ENCODE measurements at regions not wholly inside any gene's neighbourhood (a gene's known extent, or its start where the extent isn't known, plus 50 kb on each side); places are given as distances from the start of the nearest gene placed in this dataset.
"Not testable (repeated sequence)": the region's sequence is repeated elsewhere in the genome, so short reads cannot be mapped to it uniquely, and the experiment has no call there.

GRCh38 chr7:4345004-4345403, 337.1 kb upstream of the FOXK1 start:
- peaks cover 14% of the 10 kb centered on the region for H3K27me3 Mint-ChIP-seq (ENCODE audit: low read depth)
- no peaks in the 10 kb centered on the region for H3K36me3 Mint-ChIP-seq (ENCODE audit: low read depth)
- no peak for DNase-seq (ENCODE audit: low read depth, low spot score)
- H3K9me3 Mint-ChIP-seq: no peaks in the 10 kb centered on the region
- no peak overlapping the region for H3K27ac Mint-ChIP-seq (ENCODE audit: unreplicated experiment)
- H3K4me1 Mint-ChIP-seq: no peaks in the 10 kb centered on the region
- no peak for TF ChIP-seq CTCF (conservative IDR thresholded peaks at IDR 0.05)
- H3K4me3 Mint-ChIP-seq: no peak overlapping the region

- TF ChIP-seq CTCF (conservative IDR thresholded peaks at IDR 0.05): no peak
- no peak for DNase-seq (ENCODE audit: low read depth, low spot score)
- no peaks in the 10 kb centered on the region for H3K4me1 Mint-ChIP-seq
- peaks cover 4% of the 10 kb centered on the region for H3K36me3 Mint-ChIP-seq (ENCODE audit: low read depth)
- no peak overlapping the region for H3K4me3 Mint-ChIP-seq
- H3K9me3 Mint-ChIP-seq: peaks cover 16% of the 10 kb centered on the region
- H3K27ac Mint-ChIP-seq (ENCODE audit: unreplicated experiment): no peak overlapping the region
- peaks cover 33% of the 10 kb centered on the region for H3K27me3 Mint-ChIP-seq (ENCODE audit: low read depth)
Observed at GRCh38 chr7:4352069-4352468, 330.0 kb upstream of the FOXK1 start.

- no peak for TF ChIP-seq CTCF (conservative IDR thresholded peaks at IDR 0.05)
- Mint-ChIP-seq H3K27ac (ENCODE audit: unreplicated experiment) (no peak overlapping the region), H3K4me1 (no peaks in the 10 kb centered on the region), H3K36me3 (ENCODE audit: low read depth) (peaks cover 3% of the 10 kb centered on the region), H3K27me3 (ENCODE audit: low read depth) (peaks cover 38% of the 10 kb centered on the region), H3K9me3 (peaks cover 6% of the 10 kb centered on the region), H3K4me3 (no peak overlapping the region)
- DNase-seq (ENCODE audit: low read depth, low spot score): no peak
Observed at GRCh38 chr7:4361774-4362173, 320.3 kb upstream of the FOXK1 start.

- Mint-ChIP-seq H3K27me3 (ENCODE audit: low read depth) (peaks cover 39% of the 10 kb centered on the region), H3K36me3 (ENCODE audit: low read depth) (no peaks in the 10 kb centered on the region), H3K9me3 (peaks cover 7% of the 10 kb centered on the region), H3K4me3 (no peak overlapping the region), H3K4me1 (no peaks in the 10 kb centered on the region), H3K27ac (ENCODE audit: unreplicated experiment) (no peak overlapping the region)
- TF ChIP-seq CTCF (conservative IDR thresholded peaks at IDR 0.05): no peak
- DNase-seq (ENCODE audit: low read depth, low spot score): no peak
Observed at GRCh38 chr7:4383584-4383983, 298.5 kb upstream of the FOXK1 start.

GRCh38 chr7:4386190-4386589, 295.9 kb upstream of the FOXK1 start:
- DNase-seq (ENCODE audit: low read depth, low spot score): no peak
- TF ChIP-seq CTCF (conservative IDR thresholded peaks at IDR 0.05): no peak
- peaks cover 3% of the 10 kb centered on the region for H3K9me3 Mint-ChIP-seq
- peaks cover 4% of the 10 kb centered on the region for H3K36me3 Mint-ChIP-seq (ENCODE audit: low read depth)
- no peak overlapping the region for H3K27ac Mint-ChIP-seq (ENCODE audit: unreplicated experiment)
- peaks cover 35% of the 10 kb centered on the region for H3K27me3 Mint-ChIP-seq (ENCODE audit: low read depth)
- no peaks in the 10 kb centered on the region for H3K4me1 Mint-ChIP-seq
- no peak overlapping the region for H3K4me3 Mint-ChIP-seq

GRCh38 chr7:4391103-4391502, 291.0 kb upstream of the FOXK1 start:
- peaks cover 18% of the 10 kb centered on the region for H3K9me3 Mint-ChIP-seq
- not testable (repeated sequence) for H3K36me3 Mint-ChIP-seq (ENCODE audit: low read depth); DNase-seq (ENCODE audit: low read depth, low spot score); H3K4me1 Mint-ChIP-seq; H3K4me3 Mint-ChIP-seq; H3K27ac Mint-ChIP-seq (ENCODE audit: unreplicated experiment)
- H3K27me3 Mint-ChIP-seq (ENCODE audit: low read depth): peaks cover 42% of the 10 kb centered on the region
